ENCODE measurements at regions not wholly inside any gene's neighbourhood (a gene's known extent, or its start where the extent isn't known, plus 50 kb on each side); places are given as distances from the start of the nearest gene placed in this dataset.

DNA sequence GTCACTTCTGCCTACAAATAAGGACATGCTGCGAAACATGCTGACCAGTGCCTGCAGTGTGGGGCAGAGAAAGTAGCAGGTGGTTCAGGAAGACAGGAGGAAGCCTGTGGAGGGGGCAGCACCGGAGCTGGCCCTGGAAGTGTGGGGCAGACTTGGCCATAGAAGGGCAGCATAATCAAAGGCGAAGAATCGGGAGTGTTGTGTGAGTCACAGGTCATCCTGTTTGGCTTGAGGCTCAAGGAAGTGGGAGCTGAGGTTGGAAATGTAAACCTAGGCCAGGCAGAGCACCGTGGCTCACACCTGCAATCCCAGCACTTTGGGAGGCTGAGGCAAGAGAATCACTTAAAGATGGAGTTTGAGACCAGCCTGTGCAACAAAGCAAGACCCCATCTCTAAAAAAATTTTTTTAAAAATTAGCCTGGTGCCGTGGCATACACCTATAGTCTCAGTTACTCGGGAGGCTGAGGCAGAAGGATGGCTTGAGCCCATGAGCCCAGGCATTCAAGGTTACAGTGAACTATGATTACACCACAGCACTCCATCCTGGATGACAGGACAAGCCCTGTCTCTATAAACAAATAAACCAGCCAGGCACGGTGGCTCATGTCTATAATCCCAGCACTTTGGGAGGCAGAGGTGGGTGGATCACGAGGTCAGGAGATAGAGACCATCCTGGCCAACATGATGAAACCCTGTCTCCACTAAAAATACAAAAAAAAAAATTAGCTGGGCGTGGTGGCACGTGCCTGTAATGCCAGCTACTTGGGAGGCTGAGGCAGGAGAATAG lies 54.0 kb downstream of the FAM43A start:
- TF ChIP-seq, protein P1, sequence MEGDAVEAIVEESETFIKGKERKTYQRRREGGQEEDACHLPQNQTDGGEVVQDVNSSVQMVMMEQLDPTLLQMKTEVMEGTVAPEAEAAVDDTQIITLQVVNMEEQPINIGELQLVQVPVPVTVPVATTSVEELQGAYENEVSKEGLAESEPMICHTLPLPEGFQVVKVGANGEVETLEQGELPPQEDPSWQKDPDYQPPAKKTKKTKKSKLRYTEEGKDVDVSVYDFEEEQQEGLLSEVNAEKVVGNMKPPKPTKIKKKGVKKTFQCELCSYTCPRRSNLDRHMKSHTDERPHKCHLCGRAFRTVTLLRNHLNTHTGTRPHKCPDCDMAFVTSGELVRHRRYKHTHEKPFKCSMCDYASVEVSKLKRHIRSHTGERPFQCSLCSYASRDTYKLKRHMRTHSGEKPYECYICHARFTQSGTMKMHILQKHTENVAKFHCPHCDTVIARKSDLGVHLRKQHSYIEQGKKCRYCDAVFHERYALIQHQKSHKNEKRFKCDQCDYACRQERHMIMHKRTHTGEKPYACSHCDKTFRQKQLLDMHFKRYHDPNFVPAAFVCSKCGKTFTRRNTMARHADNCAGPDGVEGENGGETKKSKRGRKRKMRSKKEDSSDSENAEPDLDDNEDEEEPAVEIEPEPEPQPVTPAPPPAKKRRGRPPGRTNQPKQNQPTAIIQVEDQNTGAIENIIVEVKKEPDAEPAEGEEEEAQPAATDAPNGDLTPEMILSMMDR (IDR thresholded peaks at IDR 0.05), result no peak
- TF ChIP-seq POLR2A (IDR thresholded peaks at IDR 0.05), result no peak

Measured in testis (tissue), 2 donors.